Natural killer cell (primary cell): ENCODE measurements at regions not wholly inside any gene's neighbourhood (a gene's known extent, or its start where the extent isn't known, plus 50 kb on each side); places are given as distances from the start of the nearest gene placed in this dataset.

Source experiments
- ATAC-seq, 3 donors: fragments of 150-1000 bp in 2 of 3; fragments of 200-7000 bp in 1 of 3; cut with Tn5 transposase; 1 replicate in 1 of 3; 2 replicates in 2 of 3; pipeline ENCODE4 v1.10.0; 2021; ENCODE audit warnings: mild to moderate bottlenecking in 2 of 3, moderate library complexity in 2 of 3
- DNase-seq, 2 donors: peaks; one replicate each; pipeline versions ENCODE4 v3.0.0 to v3.0.0-alpha.2; 2013 to 2021; ENCODE audit warnings: mixed read lengths in 1 of 2
- H3K27ac ChIP-seq: one replicate; pipeline ENCODE4 v1.5.1; 2013; ENCODE audit warnings: mild to moderate bottlenecking, low read length
- H3K27me3 ChIP-seq: one replicate; pipeline ENCODE4 v1.6.1; 2013; ENCODE audit warnings: low read length; ENCODE audit not compliant: control insufficient read depth, insufficient read depth
- H3K36me3 ChIP-seq: one replicate; pipeline ENCODE4 v1.6.1; 2013; ENCODE audit warnings: low read length; ENCODE audit not compliant: control insufficient read depth, insufficient read depth
- H3K4me1 ChIP-seq: one replicate; pipeline ENCODE4 v1.6.1; 2013; ENCODE audit warnings: low read length; ENCODE audit not compliant: control insufficient read depth, insufficient read depth
- H3K4me3 ChIP-seq: one replicate; pipeline ENCODE4 v1.5.1; 2013; ENCODE audit warnings: low read length
- H3K9me3 ChIP-seq: one replicate; pipeline ENCODE4 v1.6.1; 2013; ENCODE audit warnings: low read length; ENCODE audit not compliant: control insufficient read depth, insufficient read depth
- H3K27ac Mint-ChIP-seq, 2 donors: one replicate each; pipeline ENCODE4 v1.8.0; 2022; ENCODE audit warnings: mild to moderate bottlenecking in 2 of 2, mixed read lengths in 2 of 2, moderate library complexity in 1 of 2
- H3K27me3 Mint-ChIP-seq, 2 donors: one replicate each; pipeline ENCODE4 v1.8.0; 2022; ENCODE audit warnings: low read depth in 2 of 2, mixed read lengths in 2 of 2
- H3K36me3 Mint-ChIP-seq: one replicate; pipeline ENCODE4 v1.8.0; 2022; ENCODE audit warnings: mixed read lengths
- H3K4me1 Mint-ChIP-seq, 2 donors: one replicate each; pipeline ENCODE4 v1.8.0; 2022; ENCODE audit warnings: mixed read lengths in 2 of 2
- H3K4me3 Mint-ChIP-seq: one replicate; pipeline ENCODE4 v1.8.0; 2022; ENCODE audit warnings: mild to moderate bottlenecking, moderate library complexity, mixed read lengths
- H3K9me3 Mint-ChIP-seq, 2 donors: one replicate each; pipeline ENCODE4 v1.8.0; 2022; ENCODE audit warnings: mixed read lengths in 2 of 2
- CTCF ChIP-seq: fragments of 200-600 bp; IDR thresholded peaks from one replicate; pipeline ENCODE4 v1.8.0; 2022; ENCODE audit warnings: antibody characterized with exemption
- WGBS: methylation state at CpG from one replicate; pipeline ENCODE4 v1.1.7; 2013; ENCODE audit warnings: missing lambda C conversion rate; ENCODE audit not compliant: insufficient coverage; 5-methylcytosine and 5-hydroxymethylcytosine counted together
- intact Hi-C: fragments of 100-400 bp; cut with micrococcal nuclease; formaldehyde crosslinking; loops from one replicate; pipeline ENCODE4 v1.14.2; 2022

DNA sequence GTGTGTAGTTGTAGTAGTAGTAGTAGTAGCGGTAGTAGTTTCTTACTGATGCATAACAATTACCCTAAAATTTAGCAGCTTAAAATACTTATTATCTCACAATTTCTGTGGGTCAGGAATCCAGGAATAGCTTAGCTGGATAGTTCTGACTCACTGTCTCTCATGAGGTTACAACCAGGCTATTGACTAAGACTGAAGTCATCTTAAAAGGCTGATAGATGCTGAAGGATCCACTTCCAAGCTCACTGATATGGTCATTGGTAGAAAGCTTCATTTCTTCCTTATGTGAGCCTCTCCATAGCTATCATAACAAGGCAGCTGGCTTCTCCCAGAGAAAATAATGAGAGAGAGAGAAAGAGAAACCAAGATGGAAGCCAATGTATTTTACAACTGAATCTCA is 147.5 kb upstream of the FBXL17 start:
- Histone ChIP-seq H3K36me3 (no peaks in the 10 kb centered on the region), H3K4me3 (no peak overlapping the region), H3K27ac (no peak overlapping the region), H3K4me1 (no peaks in the 10 kb centered on the region), H3K27me3 (no peaks in the 10 kb centered on the region), H3K9me3 (no peaks in the 10 kb centered on the region)
- no peak for DNase-seq
- ATAC-seq: no peak
- Mint-ChIP-seq H3K9me3 (peaks cover 3 to 4% of the 10 kb centered on the region in 2 donors), H3K4me1 (no peaks in the 10 kb centered on the region), H3K27ac (no peak overlapping the region), H3K36me3 (peaks cover 7% of the 10 kb centered on the region), H3K27me3 (peaks cover 11 to 12% of the 10 kb centered on the region in 2 donors), H3K4me3 (no peak overlapping the region)
- no peak for TF ChIP-seq CTCF
- intact Hi-C loops: no loop called here
- no CpG with 5 or more reads among the region's 1 CpG for WGBS

DNA sequence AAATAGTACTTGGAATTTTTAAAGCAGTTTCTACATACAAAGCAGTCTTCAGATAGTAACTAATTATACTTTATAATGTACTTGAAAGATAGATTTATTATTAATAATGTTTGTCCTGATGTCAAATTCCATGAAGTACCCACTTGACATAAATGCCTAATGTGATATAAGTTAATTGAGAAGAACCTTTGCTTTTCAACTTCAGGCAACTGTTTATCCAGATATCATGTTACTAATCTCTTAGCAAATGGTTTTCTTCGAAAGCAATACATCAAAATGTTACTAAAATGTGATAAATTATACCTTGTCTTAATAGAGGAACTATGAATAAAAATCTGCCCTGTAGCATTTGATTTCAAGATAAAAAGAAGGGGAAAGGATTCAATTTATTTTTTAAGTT is 146.8 kb upstream of the FBXL17 start:
- H3K4me3 ChIP-seq: no peak overlapping the region
- H3K36me3 ChIP-seq: no peaks in the 10 kb centered on the region
- TF ChIP-seq CTCF: no peak
- H3K9me3 ChIP-seq: no peaks in the 10 kb centered on the region
- Mint-ChIP-seq H3K27ac (no peak overlapping the region), H3K4me3 (no peak overlapping the region), H3K9me3 (peaks cover 3 to 4% of the 10 kb centered on the region in 2 donors), H3K27me3 (peaks cover 11 to 12% of the 10 kb centered on the region in 2 donors), H3K36me3 (peaks cover 7% of the 10 kb centered on the region), H3K4me1 (no peaks in the 10 kb centered on the region)
- DNase-seq (no peak), ATAC-seq (no peak)
- WGBS: no CpG with 5 or more reads among the region's 1 CpG
- H3K27ac ChIP-seq: no peak overlapping the region
- no peaks in the 10 kb centered on the region for H3K4me1 ChIP-seq
- intact Hi-C loops: no loop called here
- H3K27me3 ChIP-seq: no peaks in the 10 kb centered on the region

DNA sequence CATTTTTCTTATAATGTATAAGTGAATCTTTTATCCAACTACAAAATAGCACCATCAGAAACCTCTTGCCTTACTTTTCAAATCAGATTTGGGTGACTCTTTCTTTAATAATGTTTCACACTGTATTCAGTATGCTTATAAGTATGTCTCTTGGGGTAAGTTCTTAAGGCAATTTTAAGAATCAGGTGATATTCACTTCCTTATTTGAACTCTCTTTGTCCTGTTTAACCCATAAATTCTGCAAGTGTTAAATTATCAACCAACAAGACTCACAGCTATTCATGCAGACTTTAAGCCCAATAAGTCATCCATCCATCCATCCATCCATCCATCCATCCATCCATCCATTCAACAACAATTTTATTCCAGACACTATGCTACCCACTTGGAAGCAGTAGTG is 142.7 kb upstream of the FBXL17 start:
- Mint-ChIP-seq H3K9me3 (peaks cover 3 to 4% of the 10 kb centered on the region in 2 donors), H3K27me3 (peaks cover 6 to 19% of the 10 kb centered on the region in 2 donors), H3K4me3 (no peak overlapping the region), H3K27ac (no peak overlapping the region), H3K36me3 (peaks cover 7% of the 10 kb centered on the region), H3K4me1 (no peaks in the 10 kb centered on the region)
- no peak overlapping the region for H3K27ac ChIP-seq
- no peaks in the 10 kb centered on the region for H3K36me3 ChIP-seq
- H3K4me3 ChIP-seq: no peak overlapping the region
- no peak for DNase-seq
- H3K9me3 ChIP-seq: no peaks in the 10 kb centered on the region
- no peak for ATAC-seq
- TF ChIP-seq CTCF: no peak
- intact Hi-C loops: no loop called here
- H3K27me3 ChIP-seq: no peaks in the 10 kb centered on the region
- H3K4me1 ChIP-seq: no peaks in the 10 kb centered on the region

DNA sequence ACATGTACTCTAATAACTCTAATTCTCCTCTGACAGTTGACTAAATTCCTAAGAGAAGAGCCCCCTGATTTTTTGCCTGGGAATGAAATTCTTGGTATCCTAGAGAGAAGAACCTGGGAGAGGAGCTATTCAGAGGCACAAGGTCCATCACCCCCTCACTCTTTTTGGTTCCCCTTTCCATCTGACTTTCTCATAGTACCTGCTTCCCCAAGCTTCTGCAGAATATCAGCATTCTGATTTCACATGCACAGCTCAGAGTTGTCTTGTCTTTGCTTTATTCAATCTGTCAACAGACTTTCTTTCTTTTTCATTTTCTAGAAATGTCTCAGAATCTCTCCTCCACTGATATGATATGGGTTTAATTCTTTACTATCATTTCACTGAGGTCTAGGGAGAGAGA is 141.5 kb upstream of the FBXL17 start:
- no peak overlapping the region for H3K4me3 Mint-ChIP-seq
- H3K27ac ChIP-seq: no peak overlapping the region
- DNase-seq: no peak
- no peaks in the 10 kb centered on the region for H3K4me1 ChIP-seq
- no peak overlapping the region for H3K4me3 ChIP-seq
- H3K9me3 ChIP-seq: no peaks in the 10 kb centered on the region
- no peak for TF ChIP-seq CTCF
- peaks cover 4 to 29% of the 10 kb centered on the region in 2 donors for H3K27me3 Mint-ChIP-seq
- intact Hi-C loops: no loop called here
- peaks cover 7% of the 10 kb centered on the region for H3K36me3 Mint-ChIP-seq
- peak in 1 of 3 donors; percentile 21 for ATAC-seq
- H3K36me3 ChIP-seq: no peaks in the 10 kb centered on the region
- peaks cover 3 to 4% of the 10 kb centered on the region in 2 donors for H3K9me3 Mint-ChIP-seq
- H3K27ac Mint-ChIP-seq: no peak overlapping the region
- no peaks in the 10 kb centered on the region for H3K27me3 ChIP-seq
- H3K4me1 Mint-ChIP-seq: no peaks in the 10 kb centered on the region
